Naive thymus-derived CD8-positive, alpha-beta T cell (primary cell): ENCODE measurements at regions not wholly inside any gene's neighbourhood (a gene's known extent, or its start where the extent isn't known, plus 50 kb on each side); places are given as distances from the start of the nearest gene placed in this dataset.
A peak's percentile ranks its signal among the peaks of the same experiment; 100 is the strongest.

ENCODE experiments used
- ATAC-seq, 2 donors: fragments of 150-1000 bp; cut with Tn5 transposase in 1 of 2; sonication (Bioruptor Pico), chemical (Tn5 transposase) in 1 of 2; 1 replicate in 1 of 2; 2 replicates in 1 of 2; pipeline ENCODE4 v1.10.0; 2021; ENCODE audit warnings: mild to moderate bottlenecking in 2 of 2, moderate library complexity in 2 of 2
- POLR2A ChIA-PET: fragments of 350-600 bp; sonication (Branson Sonifier 250); formaldehyde crosslinking; loops from one replicate; lab custom pipeline; 2021; ENCODE audit warnings: antibody characterized with exemption; lab: Charles Lee
- DNase-seq, 10 donors: peaks; one replicate each; pipeline versions ENCODE4 v3.0.0 to v3.0.0-alpha.2; 2020 to 2022
- H3K27ac Mint-ChIP-seq, 10 donors: one replicate each; pipeline ENCODE4 v1.8.0; 2020 to 2022; ENCODE audit warnings: mild to moderate bottlenecking in 10 of 10, mixed read lengths in 10 of 10, moderate library complexity in 4 of 10, inconsistent platforms in 1 of 10
- H3K27me3 Mint-ChIP-seq, 5 donors: one replicate each; pipeline ENCODE4 v1.8.0; 2021 to 2022; ENCODE audit warnings: mixed read lengths in 5 of 5
- H3K36me3 Mint-ChIP-seq, 3 donors: one replicate each; pipeline ENCODE4 v1.8.0; 2020 to 2022; ENCODE audit warnings: mixed read lengths in 3 of 3, mild to moderate bottlenecking in 2 of 3, inconsistent platforms in 1 of 3
- H3K4me1 Mint-ChIP-seq, 4 donors: one replicate each; pipeline ENCODE4 v1.8.0; 2021 to 2022; ENCODE audit warnings: mixed read lengths in 4 of 4
- H3K4me3 Mint-ChIP-seq, 10 donors: one replicate each; pipeline ENCODE4 v1.8.0; 2020 to 2022; ENCODE audit warnings: mild to moderate bottlenecking in 10 of 10, mixed read lengths in 10 of 10, moderate library complexity in 6 of 10, inconsistent platforms in 1 of 10
- H3K9me3 Mint-ChIP-seq, 9 donors: one replicate each; pipeline ENCODE4 v1.8.0; 2020 to 2022; ENCODE audit warnings: mixed read lengths in 9 of 9, mild to moderate bottlenecking in 3 of 9, inconsistent platforms in 1 of 9, moderate library complexity in 1 of 9

DNA sequence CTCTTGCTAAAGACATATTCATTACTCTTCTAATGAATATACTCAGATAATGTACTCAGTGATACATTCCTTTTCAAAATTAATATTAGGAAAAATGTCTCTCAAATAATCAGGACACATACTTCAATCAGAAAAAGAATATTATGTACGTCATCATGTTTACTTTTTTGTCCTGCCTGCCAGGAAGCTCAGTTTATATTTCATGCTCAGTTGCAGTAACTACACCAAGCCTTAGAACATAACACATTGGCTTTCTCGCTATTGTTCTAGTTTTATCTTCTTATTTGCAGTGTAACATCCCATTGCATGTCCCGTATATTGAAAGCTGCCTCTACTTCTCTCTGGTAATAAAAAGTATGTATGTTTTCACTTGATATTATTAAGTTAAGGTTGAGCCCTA, 181.5 kb upstream of the LPP start:
- no peak overlapping the region for H3K27ac Mint-ChIP-seq
- POLR2A ChIA-PET = interaction anchor here (1.8 kb wide), 1 partner anchor 232 kb away, joined by 4 read pairs; no protein-coding TSS in a partner anchor
- peaks cover 0 to 2% (median 0%) of the 10 kb centered on the region in 3 donors for H3K36me3 Mint-ChIP-seq
- no peak overlapping the region for H3K4me3 Mint-ChIP-seq
- H3K9me3 Mint-ChIP-seq = peaks cover 0 to 4% (median 0%) of the 10 kb centered on the region in 9 donors
- ATAC-seq = no peak
- no peaks in the 10 kb centered on the region for H3K27me3 Mint-ChIP-seq
- DNase-seq = no peak
- H3K4me1 Mint-ChIP-seq = peaks cover 18 to 46% (median 30%) of the 10 kb centered on the region in 4 donors

- DNase-seq (peak in 1 of 10 donors; percentile 19), ATAC-seq (peak; percentile 21 to 55)
- POLR2A ChIA-PET = no interaction called here
- Mint-ChIP-seq H3K36me3 (peaks cover 0 to 4% (median 0%) of the 10 kb centered on the region in 3 donors), H3K27me3 (no peaks in the 10 kb centered on the region), H3K4me3 (peak overlapping the region; percentile 43 to 82 (median 74)), H3K9me3 (peaks cover 0 to 8% (median 0%) of the 10 kb centered on the region in 9 donors), H3K4me1 (peaks cover 23 to 56% (median 41%) of the 10 kb centered on the region in 4 donors), H3K27ac (peak overlapping the region; percentile 41 to 88 (median 67))
Observed at GRCh38 chr3:187973977-187974870, 179.7 kb upstream of the LPP start.

GRCh38 chr3:187974871-187975271, 179.1 kb upstream of the LPP start:
- Mint-ChIP-seq H3K9me3 (peaks cover 0 to 8% (median 0%) of the 10 kb centered on the region in 9 donors), H3K4me1 (peaks cover 28 to 59% (median 47%) of the 10 kb centered on the region in 4 donors), H3K27ac (peak overlapping the region; percentile 31 to 88 (median 67)), H3K36me3 (peaks cover 0 to 4% (median 0%) of the 10 kb centered on the region in 3 donors), H3K4me3 (peak overlapping the region; percentile 43 to 82 (median 74)), H3K27me3 (no peaks in the 10 kb centered on the region)
- peak; percentile 41 to 43 for ATAC-seq
- POLR2A ChIA-PET = no interaction called here
- peak in 3 of 10 donors; percentile 25 to 38 (median 30) for DNase-seq

GRCh38 chr3:187975561-187976364, 178.2 kb upstream of the LPP start:
- H3K4me1 Mint-ChIP-seq = peaks cover 28 to 68% (median 53%) of the 10 kb centered on the region in 4 donors

GRCh38 chr3:187976365-187976900, 177.5 kb upstream of the LPP start:
- ATAC-seq (no peak), DNase-seq (no peak)
- Mint-ChIP-seq H3K4me1 (peaks cover 27 to 72% (median 55%) of the 10 kb centered on the region in 4 donors), H3K36me3 (peaks cover 0 to 4% (median 0%) of the 10 kb centered on the region in 3 donors), H3K9me3 (peaks cover 0 to 8% (median 0%) of the 10 kb centered on the region in 9 donors), H3K4me3 (no peak overlapping the region), H3K27me3 (no peaks in the 10 kb centered on the region), H3K27ac (peak overlapping the region in 1 of 10 donors; percentile 68)
- POLR2A ChIA-PET = no interaction called here

More at GRCh38 chr3:187975561-187976364, 178.2 kb upstream of the LPP start:
- H3K4me3 Mint-ChIP-seq = peak overlapping the region in 7 of 10 donors; percentile 38 to 82 (median 72)
- H3K9me3 Mint-ChIP-seq = peaks cover 0 to 8% (median 0%) of the 10 kb centered on the region in 9 donors
- H3K27me3 Mint-ChIP-seq = no peaks in the 10 kb centered on the region
- no peak for DNase-seq
- H3K27ac Mint-ChIP-seq = peak overlapping the region in 5 of 10 donors; percentile 36 to 88 (median 66)
- peaks cover 0 to 4% (median 0%) of the 10 kb centered on the region in 3 donors for H3K36me3 Mint-ChIP-seq
- POLR2A ChIA-PET = no interaction called here
- ATAC-seq = no peak

GRCh38 chr3:187977659-187978058, 176.3 kb upstream of the LPP start:
- DNase-seq = no peak
- POLR2A ChIA-PET = no interaction called here
- no peak for ATAC-seq
- Mint-ChIP-seq H3K4me3 (no peak overlapping the region), H3K36me3 (peaks cover 0 to 4% (median 0%) of the 10 kb centered on the region in 3 donors), H3K27me3 (no peaks in the 10 kb centered on the region), H3K9me3 (peaks cover 0 to 8% (median 0%) of the 10 kb centered on the region in 9 donors), H3K4me1 (peaks cover 26 to 79% (median 53%) of the 10 kb centered on the region in 4 donors), H3K27ac (peak overlapping the region in 3 of 10 donors; percentile 33 to 57 (median 49))

GRCh38 chr3:187978433-187979011, 175.4 kb upstream of the LPP start:
- POLR2A ChIA-PET = interaction anchor here (0.5 kb wide), 1 partner anchor 335 kb away, joined by 3 read pairs; no protein-coding TSS in a partner anchor
- H3K27me3 Mint-ChIP-seq = no peaks in the 10 kb centered on the region
- peaks cover 0 to 4% (median 0%) of the 10 kb centered on the region in 3 donors for H3K36me3 Mint-ChIP-seq
- H3K9me3 Mint-ChIP-seq = peaks cover 0 to 8% (median 0%) of the 10 kb centered on the region in 9 donors
- H3K4me3 Mint-ChIP-seq = peak overlapping the region in 2 of 10 donors; percentile 30 to 63
- ATAC-seq = peak in 1 of 2 donors; percentile 33
- peaks cover 26 to 81% (median 53%) of the 10 kb centered on the region in 4 donors for H3K4me1 Mint-ChIP-seq
- DNase-seq = no peak
- peak overlapping the region in 7 of 10 donors; percentile 10 to 87 (median 60) for H3K27ac Mint-ChIP-seq

GRCh38 chr3:187979564-187979963, 174.4 kb upstream of the LPP start:
- Mint-ChIP-seq H3K9me3 (peaks cover 0 to 8% (median 0%) of the 10 kb centered on the region in 9 donors), H3K4me3 (peak overlapping the region in 6 of 10 donors; percentile 1 to 51 (median 30)), H3K27me3 (no peaks in the 10 kb centered on the region), H3K27ac (peak overlapping the region; percentile 53 to 89 (median 80)), H3K4me1 (peaks cover 22 to 70% (median 46%) of the 10 kb centered on the region in 4 donors), H3K36me3 (peaks cover 0 to 4% (median 0%) of the 10 kb centered on the region in 3 donors)
- POLR2A ChIA-PET = no interaction called here
- ATAC-seq (peak; percentile 79 to 89), DNase-seq (peak in 6 of 10 donors; percentile 12 to 67 (median 38))

DNA sequence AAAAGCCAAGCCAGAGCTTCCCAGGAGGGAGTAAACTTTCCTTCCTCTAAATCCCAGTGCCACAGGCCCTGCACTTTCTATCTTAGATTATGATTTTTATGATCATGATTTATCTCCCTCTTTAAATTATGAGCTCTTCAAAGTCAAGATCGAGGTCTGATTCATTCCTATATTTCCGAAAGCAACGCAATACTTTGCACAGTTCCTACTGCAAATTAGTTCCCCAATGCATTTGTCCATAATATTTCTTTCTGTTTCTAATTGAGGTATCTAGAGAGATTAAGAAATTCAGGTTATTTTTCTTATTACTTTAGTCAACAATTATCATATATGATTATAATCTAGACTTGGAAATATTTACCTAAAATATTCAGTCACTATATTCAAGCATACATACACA, 173.1 kb upstream of the LPP start:
- DNase-seq (no peak), ATAC-seq (no peak)
- POLR2A ChIA-PET = no interaction called here
- Mint-ChIP-seq H3K36me3 (peaks cover 0 to 4% (median 0%) of the 10 kb centered on the region in 3 donors), H3K9me3 (peaks cover 0 to 8% (median 0%) of the 10 kb centered on the region in 9 donors), H3K27ac (peak overlapping the region in 4 of 10 donors; percentile 29 to 87 (median 44)), H3K4me1 (peaks cover 16 to 64% (median 38%) of the 10 kb centered on the region in 4 donors), H3K27me3 (no peaks in the 10 kb centered on the region), H3K4me3 (no peak overlapping the region)

- H3K36me3 Mint-ChIP-seq = peaks cover 0 to 4% (median 0%) of the 10 kb centered on the region in 3 donors
Observed at GRCh38 chr3:187982142-187982541, 171.8 kb upstream of the LPP start.

DNA sequence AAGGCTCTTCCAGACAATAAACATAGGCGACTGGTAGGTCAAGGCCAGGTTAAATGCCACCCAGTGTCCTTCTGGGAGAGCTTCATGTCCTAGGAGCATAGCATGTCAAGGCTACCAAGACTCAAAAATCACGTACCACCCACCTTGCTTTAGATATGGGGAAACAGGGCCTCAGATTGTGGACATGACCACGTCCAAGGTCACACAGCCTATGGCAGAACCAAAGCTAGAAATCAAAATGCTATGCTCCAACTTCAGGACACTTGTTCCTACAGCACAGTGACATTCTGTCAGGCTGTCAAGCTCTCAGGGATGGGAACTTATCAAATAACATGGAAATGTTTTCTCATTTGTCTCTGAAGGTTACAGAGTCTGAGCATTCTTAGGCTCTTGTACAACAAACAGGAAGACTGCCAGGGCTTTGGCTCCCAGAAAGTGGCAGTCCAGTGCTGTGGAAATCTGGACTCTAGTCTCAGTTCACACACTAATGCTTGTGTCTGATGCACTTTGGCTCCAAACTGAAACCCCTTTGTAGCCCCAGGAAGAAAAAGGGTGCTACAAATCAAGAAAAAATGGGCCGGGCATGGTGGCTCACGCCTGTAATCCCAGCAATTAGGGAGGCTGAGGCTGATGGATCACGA, 170.4 kb upstream of the LPP start:
- Mint-ChIP-seq H3K27ac (peak overlapping the region in 2 of 10 donors; percentile 13 to 24), H3K36me3 (no peaks in the 10 kb centered on the region), H3K27me3 (no peaks in the 10 kb centered on the region), H3K4me1 (peaks cover 24 to 68% (median 48%) of the 10 kb centered on the region in 4 donors), H3K9me3 (peaks cover 0 to 3% (median 0%) of the 10 kb centered on the region in 9 donors), H3K4me3 (no peak overlapping the region)
- no peak for ATAC-seq
- POLR2A ChIA-PET = no interaction called here
- no peak for DNase-seq

More at GRCh38 chr3:187982142-187982541, 171.8 kb upstream of the LPP start:
- Mint-ChIP-seq H3K9me3 (peaks cover 0 to 7% (median 0%) of the 10 kb centered on the region in 9 donors), H3K27ac (no peak overlapping the region), H3K4me3 (no peak overlapping the region), H3K27me3 (no peaks in the 10 kb centered on the region), H3K4me1 (peaks cover 20 to 67% (median 41%) of the 10 kb centered on the region in 4 donors)
- no peak for DNase-seq
- POLR2A ChIA-PET = no interaction called here
- no peak for ATAC-seq
